IPS DF 4.7 (cell line): ENCODE measurements at regions not wholly inside any gene's neighbourhood (a gene's known extent, or its start where the extent isn't known, plus 50 kb on each side); places are given as distances from the start of the nearest gene placed in this dataset.
"Not testable (repeated sequence)": the region's sequence is repeated elsewhere in the genome, so short reads cannot be mapped to it uniquely, and the experiment has no call there.

ENCODE experiments used
- DNase-seq: peaks from one replicate; pipeline ENCODE4 v3.0.0-alpha.2; 2013; ENCODE audit warnings: low spot score; ENCODE audit errors: extremely low read depth

- no peak for DNase-seq
Observed at GRCh38 chr5:111830333-111830732, 73.3 kb upstream of the NREP start.

GRCh38 chr5:111829701-111830100, 72.7 kb upstream of the NREP start:
- DNase-seq: no peak

GRCh38 chr5:111826064-111826463, 69.1 kb upstream of the NREP start:
- no peak for DNase-seq

GRCh38 chr5:111820072-111820471, 63.1 kb upstream of the NREP start:
- no peak for DNase-seq

- not testable (repeated sequence) for DNase-seq
Observed at GRCh38 chr5:111819028-111819427, 62.0 kb upstream of the NREP start.

- no peak for DNase-seq
Observed at GRCh38 chr5:111813537-111813936, 56.5 kb upstream of the NREP start.

GRCh38 chr5:111810112-111810511, 53.1 kb upstream of the NREP start:
- no peak for DNase-seq
